Renal cortex interstitium (tissue), 11 donors: ENCODE measurements at regions not wholly inside any gene's neighbourhood (a gene's known extent, or its start where the extent isn't known, plus 50 kb on each side); places are given as distances from the start of the nearest gene placed in this dataset.
"Not testable (repeated sequence)": the region's sequence is repeated elsewhere in the genome, so short reads cannot be mapped to it uniquely, and the experiment has no call there.

ENCODE experiments used
- DNase-seq, 11 donors: peaks; one replicate each; pipeline ENCODE4 v3.0.0-alpha.2; 2013; ENCODE audit warnings: low read depth in 9 of 11, low spot score in 4 of 11; ENCODE audit errors: extremely low read depth in 1 of 11

DNA sequence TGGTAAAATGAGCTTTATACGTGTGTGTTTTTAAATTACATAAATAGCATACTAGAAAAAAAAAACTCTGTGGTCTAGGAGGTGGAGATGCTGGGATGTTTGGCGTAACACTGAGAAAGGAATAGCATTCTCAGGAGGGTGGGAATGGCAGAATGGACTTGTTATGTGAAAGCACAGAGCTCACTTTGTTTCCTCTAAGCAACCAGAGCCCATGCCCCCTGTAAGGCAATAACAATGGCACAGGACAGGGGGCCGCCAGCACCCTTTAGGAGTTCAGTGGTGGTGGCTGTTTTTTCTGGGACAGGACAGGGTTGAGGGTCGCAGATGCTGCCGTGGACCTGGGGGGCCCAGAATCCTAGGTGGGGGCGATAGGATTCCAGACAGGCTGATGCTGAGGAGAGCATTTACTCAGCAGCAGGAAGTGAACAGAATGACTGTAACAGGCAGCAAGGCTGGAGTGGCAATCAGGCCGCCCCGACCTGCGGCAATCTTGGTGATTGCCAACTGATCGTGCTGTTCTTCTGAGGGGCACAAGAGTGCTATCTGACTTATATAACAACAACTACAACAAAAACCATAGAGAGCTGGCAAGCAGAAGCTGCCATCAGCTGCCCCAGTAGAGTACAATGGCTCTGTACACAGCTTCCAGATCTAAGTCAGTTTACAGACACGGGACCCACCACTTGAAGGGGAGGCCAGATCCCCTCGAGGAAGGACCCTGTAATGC lies 160.4 kb downstream of the UACA start:
- no peak for DNase-seq

DNA sequence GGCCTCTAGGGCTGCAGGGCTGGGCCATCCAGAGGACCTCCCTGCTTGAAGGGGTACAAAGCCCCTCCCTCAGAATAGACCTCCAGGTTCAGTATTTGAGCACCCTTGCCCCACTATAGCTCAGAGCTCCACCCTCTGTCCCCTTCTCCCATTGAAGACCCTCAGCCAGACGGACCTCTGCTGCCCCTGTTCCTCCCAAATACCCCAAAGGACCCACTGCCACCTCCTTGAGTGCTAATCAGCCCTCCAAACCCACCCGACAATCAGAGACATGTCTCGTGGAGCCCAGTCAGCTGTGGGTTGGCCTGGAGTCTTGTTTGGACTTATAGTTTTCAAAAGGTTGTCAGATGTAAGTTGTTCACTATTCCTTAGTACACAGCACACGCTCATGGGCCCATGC lies 161.1 kb downstream of the UACA start:
- DNase-seq, result no peak

DNA sequence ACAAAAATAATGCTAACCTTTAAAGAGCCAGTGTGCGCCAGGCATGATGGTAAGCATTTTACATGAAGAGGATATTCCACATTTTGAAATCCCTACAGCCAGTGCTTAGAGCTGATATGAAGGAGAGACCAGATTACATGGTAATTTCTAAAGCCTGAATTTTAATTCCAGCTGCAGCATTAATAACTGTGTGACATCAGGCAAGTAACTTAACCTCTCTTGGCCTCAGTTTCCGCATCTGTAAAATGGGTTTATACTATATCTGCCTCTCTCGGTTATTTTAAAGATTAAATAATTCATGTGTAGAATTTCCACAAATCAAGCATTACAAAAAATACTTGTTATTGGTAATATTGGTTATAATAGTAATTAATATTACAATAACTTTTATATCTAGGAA lies 165.4 kb downstream of the UACA start:
- DNase-seq, result no peak

DNA sequence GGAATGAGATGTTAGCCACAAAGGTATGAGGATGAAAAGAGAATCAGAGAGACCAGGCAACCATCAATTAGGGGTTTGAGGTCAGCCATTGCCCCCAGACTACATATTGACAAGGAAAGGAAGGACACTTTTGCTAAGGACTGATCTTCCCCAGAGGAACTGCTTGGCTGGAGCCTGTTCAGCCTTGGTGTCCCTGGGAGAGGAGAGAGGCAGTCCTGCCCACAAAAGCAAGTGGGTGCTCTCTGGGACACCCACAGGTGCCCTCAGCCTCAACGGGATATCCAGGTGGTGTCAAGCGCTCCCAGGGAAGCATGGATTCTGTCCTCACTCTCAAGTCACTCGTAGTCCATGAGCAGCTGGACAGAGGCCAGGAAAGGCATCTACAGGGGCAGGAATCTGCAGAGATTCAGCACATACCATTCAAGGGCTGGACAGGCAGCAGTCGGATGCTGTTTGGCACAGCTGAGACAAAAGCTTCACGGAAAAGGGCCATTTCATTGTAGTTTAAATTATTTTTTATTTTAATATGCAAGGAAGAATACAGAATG lies 166.2 kb downstream of the UACA start:
- DNase-seq, result no peak

DNA sequence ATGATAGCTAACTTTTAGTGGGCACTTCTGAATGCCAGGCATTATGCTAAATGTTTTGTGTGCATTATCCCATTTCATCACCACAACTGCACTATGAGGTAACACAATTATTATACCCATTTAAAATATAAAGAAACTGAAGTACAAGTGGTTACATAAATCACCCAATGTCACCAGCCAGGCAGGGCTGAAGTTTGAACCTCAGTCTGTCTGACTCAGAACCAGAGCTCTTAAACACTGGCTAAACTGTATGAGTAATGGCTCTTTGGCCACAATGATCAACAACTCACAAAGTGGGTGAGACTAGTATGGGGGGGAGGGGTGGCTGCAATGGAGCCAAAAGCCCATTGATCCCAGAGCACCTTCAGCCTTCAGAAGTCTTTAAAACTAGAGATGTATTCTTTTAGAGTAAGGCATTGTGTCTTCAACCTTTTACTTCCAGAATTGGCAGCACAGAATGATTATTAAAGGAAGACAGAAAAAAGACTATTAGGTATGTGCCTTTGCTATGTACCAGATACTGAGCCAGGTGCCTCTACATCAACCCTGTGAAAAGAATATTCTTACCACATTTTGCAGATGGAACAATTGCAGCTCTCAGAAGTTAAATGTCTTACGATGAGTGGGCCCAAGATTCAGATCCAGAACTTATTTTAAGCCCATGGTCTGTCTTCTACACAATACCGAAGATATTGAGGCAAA lies 166.9 kb downstream of the UACA start:
- no peak for DNase-seq

DNA sequence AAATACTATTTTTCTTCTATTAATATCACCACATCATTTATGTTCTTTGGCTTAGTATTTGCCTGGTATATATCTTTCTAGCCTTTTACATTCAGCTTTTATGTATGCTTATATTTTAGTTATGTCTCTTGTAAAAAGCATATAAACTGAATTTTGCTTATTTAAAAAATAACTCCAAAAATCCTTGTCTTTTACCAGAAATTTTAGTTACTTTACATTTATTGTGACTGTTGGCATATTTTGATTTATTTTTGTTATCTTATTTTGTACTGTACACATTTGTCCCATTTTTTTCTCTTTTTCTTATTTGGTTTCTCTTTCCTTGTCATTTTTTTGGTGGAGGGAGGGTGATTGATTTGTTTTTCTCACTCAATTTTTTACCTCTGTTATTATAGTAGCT lies 169.6 kb downstream of the UACA start:
- no peak for DNase-seq

DNA sequence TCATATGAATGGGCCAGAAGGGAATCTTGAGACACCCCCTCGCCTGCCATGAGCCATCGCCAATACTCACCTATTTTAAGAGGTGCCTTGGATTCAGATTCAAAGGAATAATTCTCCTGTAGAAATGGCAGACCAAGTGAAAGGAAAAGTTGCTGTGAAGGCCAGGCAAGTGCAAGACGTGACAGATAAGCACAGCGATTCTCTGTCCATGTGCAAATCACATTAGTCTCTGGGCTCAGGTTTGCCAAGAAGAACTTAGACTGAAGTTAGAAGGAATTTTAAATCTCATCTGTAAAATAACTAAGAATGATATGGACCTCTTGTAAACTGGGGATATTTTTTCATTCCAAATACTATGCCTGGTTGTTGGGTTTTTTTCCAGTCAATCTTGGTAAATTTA lies 173.6 kb downstream of the UACA start:
- DNase-seq, result no peak

DNA sequence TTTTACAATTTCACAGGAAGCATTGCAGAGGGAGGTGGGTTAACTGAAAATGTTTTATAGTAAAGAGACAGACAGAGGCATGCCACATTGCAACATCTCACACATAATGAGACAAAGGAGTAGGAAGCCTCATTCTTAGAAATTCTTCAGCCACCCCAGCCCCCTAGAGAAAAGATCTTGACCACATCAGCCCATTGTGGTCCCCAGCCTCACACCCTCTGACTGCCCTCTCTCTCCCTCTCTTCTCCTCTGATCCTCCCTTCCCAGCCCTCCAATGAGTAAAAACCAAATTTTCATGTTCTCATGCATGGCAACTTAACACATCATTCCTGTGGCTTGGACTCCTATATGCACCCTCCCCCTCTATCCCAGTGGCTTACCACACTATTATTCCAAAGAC lies 174.1 kb downstream of the UACA start:
- no peak for DNase-seq

DNA sequence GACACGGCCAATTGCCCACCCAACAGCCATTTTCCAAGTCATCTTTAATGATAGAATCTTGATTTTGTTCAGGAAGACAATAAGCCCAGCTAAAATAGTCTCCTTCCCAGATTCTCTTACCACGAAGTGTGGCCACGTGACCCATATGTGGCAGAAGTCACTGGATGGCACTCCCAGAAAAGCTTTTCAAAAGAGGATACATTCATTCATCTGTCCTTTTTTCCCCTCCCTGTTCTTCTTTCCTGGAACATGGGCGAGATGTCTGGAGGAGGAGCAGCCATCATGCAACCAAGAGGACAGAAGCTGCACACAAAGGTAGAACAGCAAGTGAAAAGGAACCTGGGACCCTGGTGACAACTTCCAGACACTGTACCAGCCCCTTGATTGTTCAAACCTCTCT lies 174.7 kb downstream of the UACA start:
- DNase-seq, result no peak

DNA sequence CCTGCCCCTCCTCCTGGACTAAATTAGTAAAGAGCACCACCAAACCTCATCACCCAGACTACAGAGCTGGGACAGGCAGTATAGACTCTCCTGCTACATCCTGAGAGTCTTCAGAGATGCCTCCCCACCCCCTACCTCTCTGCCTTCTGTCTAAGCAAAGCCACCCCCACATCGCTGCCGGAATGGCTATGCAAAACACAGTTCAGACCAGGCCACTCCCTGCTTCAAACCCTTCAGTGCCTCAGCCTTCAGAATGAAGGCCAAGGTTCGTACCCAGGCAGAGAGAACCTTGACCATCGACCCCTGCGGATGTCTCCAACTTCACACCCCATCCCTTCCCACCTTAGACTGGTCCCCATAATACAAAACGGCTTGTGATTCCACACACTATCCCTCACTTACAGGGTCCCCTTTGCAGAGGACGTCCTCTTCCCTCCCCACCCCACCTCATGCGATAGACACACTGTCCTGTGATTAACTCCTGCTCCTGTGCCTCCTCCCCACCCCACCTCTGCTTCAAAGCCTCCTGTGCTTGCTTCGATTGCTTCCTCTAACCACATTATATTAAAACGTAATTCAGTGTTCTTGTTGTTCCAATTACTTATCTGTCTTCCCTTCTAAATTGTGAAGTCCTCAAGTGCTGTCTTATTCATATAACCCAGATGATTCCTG lies 175.3 kb downstream of the UACA start:
- DNase-seq, result no peak

DNA sequence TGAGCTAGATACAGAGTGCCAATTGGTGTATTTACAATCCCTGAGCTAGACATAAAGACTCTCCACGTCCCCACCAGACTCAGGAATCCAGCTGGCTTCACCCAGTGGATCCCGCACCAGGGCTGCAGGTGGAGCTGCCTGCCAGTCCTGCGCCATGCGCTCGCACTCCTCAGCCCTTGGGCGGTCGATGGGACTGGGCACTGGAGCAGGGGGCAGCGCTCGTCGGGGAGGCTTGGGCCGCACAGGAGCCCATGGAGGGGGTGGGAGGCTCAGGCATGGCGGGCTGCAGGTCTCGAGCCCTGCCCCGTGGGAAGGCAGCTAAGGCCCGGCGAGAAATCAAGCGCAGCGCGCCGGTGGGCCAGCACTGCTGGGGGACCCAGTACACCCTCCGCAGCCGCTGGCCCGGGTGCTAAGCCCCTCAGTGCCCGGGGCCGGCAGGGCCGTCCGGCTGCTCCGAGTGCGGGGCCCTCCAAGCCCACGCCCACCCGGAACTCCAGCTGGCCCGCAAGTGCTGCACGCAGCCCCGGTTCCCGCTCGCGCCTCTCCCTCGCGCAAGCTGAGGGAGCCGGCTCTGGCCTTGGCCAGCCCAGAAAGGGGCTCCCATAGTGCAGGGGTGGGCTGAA lies 176.2 kb downstream of the UACA start:
- DNase-seq, result not testable (repeated sequence)

DNA sequence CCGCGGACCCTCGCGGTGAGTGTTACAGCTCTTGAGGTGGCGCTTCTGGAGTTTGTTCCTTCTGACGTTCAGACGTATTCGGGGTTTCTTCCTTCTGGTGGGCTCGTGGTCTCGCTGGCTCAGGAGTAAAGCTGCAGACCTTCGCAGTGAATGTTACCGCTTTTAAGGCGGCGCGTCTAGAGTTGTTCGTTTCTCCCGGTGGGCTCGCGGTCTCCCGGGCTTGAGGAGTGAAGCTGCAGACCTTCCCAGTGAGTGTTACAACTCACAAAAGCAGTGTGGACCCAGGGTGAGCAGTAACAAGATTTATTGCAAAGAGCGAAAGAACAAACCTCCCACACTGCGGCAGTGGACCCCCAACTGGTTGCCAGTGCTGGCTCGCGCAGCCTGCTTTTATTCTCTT lies 177.1 kb downstream of the UACA start:
- DNase-seq, result no peak

DNA sequence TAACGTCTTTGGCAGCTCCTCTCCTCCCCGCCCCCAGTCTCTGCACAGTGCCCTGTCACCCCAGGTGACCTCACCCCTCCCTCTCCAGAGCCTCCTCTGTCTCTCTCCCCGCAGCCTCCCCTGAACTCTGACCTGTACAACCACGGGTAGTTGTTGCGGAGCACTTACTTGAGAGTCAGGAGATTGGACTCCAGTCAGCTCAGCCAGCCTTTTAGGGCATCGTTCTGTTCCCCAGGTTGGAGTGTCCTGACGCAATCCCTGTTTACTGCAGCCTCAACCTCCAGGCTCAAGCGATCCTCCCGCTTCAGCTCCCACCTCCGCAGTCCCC lies 177.7 kb downstream of the UACA start:
- no peak for DNase-seq

DNA sequence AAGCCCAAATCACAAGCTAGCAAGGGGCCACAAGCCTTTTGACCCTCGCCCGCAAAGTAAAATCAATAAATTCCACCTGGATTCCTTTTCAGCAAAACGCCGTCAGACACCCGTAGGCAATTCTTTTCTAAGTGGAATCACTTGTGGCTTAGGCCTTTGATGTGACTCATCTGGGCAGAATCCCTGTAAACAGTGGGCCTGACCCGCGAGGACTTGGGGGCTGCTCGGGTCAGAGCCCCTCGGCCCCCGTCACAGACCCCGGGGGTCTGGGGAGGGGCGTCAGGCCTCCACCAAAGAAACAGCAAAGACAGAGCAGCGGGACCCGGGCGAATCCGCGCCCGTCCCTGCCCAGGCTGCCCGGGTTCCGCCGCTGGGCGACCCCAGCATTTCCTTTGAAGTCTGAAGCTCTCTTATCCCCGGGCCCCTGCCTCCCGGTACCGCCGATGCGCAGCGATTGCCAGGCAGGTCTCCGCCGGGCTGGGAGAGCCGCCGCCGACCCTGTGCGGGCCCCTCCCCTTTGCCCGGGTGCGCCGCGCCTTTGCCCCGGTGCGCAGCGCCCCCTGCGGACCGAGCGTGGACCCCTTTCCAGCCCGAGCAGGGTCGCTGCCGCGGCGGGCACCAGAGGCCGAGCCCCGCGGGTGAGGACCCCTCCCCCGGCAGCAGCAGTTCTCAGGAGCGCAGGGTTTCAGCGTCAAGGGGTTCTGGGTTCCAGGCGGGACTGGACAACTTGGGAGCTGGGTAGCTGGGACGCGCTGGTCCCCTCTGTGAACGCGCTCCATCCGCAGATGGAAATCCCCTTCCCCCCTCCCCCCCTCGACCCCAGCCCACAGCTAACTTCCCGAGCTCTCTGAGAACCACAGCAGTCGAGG lies 178.3 kb downstream of the UACA start:
- peak in 4 of 11 donors; percentile 39 to 52 (median 50) for DNase-seq

DNA sequence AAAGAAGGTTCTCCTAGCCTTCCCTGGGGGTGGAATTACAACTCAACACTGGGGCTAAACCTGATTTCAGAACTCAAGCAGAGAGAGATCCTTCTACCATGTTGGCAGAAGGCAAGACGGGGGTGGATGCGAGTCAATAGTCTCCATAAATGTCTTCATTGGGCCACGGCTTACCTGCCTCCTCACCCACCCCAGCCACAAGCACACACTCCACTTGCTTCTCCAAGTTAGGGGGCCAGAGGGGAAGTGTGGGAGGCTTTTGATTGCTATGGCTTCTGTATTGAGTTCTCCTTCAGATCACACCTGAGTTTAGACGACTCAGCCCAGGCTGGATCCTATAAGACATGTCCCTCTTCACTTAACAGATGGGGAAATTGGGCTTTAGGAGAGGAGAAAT lies 178.9 kb downstream of the UACA start:
- no peak for DNase-seq

DNA sequence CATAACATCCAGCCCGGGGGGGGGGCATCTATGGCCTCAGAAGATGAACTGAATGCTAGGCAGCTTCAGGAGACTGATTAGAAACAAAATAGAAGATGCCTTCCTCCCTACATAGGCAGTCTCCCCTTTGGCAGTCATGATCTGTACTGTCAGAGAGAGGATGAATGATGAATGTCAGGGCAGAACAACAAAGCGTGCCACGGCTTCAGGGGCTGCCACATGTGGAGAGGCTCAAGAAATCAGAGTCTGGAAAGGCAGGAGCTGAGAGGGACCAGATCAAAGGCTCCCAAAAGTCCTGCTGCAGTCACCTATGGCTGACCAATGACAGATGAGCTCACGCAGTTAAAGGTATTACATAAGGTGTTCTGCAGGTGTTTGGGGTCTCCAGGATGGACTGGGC lies 180.4 kb downstream of the UACA start:
- DNase-seq, result no peak

DNA sequence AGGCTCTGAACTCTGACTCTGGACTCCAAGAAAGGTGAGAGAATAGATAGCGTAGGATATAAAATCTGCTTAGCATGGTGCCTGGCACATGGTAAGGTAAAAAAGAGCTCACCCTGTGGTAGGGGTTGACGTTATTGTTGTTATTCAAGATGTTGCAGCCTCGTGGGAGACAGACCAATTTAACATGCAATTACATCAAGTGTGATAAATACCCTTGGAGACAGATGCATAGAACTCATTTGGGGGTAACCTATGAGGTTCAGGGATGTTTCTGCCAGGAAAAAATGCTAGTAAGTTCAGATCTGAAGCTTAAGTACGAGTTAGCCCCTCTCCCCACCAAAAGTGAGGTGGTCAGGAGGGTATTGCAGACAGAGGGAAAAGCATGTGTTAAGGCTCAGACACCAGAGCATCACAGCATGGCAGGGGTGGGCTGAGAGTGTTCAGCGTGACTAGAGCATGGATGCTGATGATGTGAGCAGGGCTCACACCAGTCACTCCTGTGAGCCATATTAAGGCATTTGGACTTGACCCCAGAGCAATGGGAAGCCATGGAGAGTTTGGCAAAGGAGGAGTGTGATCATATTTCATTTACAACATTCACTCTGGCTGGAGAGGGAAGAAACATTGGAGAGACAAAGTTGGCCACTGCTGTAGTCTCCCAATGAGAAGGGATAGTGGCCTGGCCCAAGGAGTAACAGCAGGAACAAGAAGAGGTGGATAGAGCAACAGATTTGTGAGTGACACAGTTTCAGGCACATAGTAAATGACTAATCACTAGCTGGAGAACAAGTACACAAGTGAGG lies 181.0 kb downstream of the UACA start:
- DNase-seq, result no peak

DNA sequence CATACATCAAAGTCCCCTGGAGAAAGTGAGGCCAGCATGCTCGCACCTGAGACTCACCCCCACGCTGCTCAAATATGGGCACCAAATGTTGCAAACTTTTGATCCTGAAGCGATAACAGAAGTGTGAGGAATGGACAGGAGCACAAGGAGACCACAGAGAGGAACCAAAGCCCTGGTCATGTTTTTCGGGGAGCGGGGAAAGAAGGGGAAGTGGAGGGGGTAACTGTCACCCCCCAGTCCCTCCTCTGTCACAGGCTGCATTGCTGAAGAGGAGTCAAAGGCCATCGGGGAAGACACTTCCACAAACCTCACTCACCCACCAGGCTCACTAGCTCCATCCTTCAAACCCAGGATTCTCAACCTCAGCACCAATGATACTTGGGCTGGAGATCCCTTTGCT lies 182.4 kb downstream of the UACA start:
- DNase-seq, result no peak
